WTC11 (cell line): ENCODE measurements at regions not wholly inside any gene's neighbourhood (a gene's known extent, or its start where the extent isn't known, plus 50 kb on each side); places are given as distances from the start of the nearest gene placed in this dataset.

Experiments
- CREB1 ChIP-seq: sonication (generic); formaldehyde crosslinking; IDR thresholded peaks from 2 replicates; pipeline ENCODE4 v1.8.0; 2023; ENCODE audit warnings: mild to moderate bottlenecking, missing genetic modification reagents
- CTCF ChIP-seq: fragments of 200-600 bp; IDR thresholded peaks from 2 replicates; pipeline ENCODE4 v1.8.0; 2022; ENCODE audit warnings: antibody characterized with exemption
- JUN ChIP-seq: sonication (generic); formaldehyde crosslinking; IDR thresholded peaks from 2 replicates; pipeline ENCODE4 v1.8.0; 2023; ENCODE audit warnings: mild to moderate bottlenecking, missing genetic modification reagents
- OVOL2 ChIP-seq: fragments of 250-450 bp; sonication (Bioruptor Pico); IDR thresholded peaks from 2 replicates; pipeline ENCODE4 v1.9.0; 2021; ENCODE audit warnings: mild to moderate bottlenecking, borderline replicate concordance
- TF ChIP-seq, protein P1 (sequence below): sonication (generic); formaldehyde crosslinking; IDR thresholded peaks from 2 replicates; pipeline ENCODE4 v1.8.0; 2022; ENCODE audit warnings: mild to moderate bottlenecking, missing genetic modification reagents

DNA sequence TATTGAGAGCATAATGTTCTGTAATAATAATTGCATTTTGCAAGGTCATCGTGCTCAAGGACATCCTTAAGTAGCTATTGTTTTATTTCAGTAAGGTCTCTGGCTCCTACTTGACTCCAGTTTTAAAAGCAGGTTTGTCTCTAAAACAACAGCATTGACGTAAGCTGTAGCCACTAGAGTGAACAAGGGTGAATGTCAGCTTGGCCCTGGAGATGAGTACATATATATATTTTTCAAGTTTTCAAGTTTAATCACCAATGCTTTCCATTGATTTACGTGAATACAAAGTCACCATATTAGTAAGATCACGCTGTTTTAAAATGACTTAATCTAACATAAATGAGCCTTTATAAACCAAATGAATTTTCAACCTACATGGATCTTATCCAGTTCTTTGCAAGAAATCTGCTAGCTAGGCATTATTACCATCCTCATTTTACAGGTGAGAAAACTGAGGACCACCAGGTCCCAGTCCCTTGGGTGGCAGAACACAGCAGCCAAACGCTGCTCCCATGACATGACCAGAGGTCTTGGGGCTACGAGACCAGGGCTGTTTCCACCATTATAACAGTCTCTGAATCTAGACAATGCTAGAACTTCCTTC, 57.2 kb upstream of the ELMO1 start:
- TF ChIP-seq CREB1 (no peak), OVOL2 (no peak), CTCF (no peak), JUN (CRISPR knock-in tag) (no peak)
- TF ChIP-seq, protein P1, sequence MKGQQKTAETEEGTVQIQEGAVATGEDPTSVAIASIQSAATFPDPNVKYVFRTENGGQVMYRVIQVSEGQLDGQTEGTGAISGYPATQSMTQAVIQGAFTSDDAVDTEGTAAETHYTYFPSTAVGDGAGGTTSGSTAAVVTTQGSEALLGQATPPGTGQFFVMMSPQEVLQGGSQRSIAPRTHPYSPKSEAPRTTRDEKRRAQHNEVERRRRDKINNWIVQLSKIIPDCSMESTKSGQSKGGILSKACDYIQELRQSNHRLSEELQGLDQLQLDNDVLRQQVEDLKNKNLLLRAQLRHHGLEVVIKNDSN (CRISPR knock-in tag), result no peak
